Prostate gland (tissue), 2 donors: ENCODE measurements at regions not wholly inside any gene's neighbourhood (a gene's known extent, or its start where the extent isn't known, plus 50 kb on each side); places are given as distances from the start of the nearest gene placed in this dataset.

Experiments
- CTCF ChIP-seq, 4 experiments: fragments of 200-600 bp in 2 of 4; fragments of 450-650 bp in 2 of 4; sonication (generic) in 2 of 4; IDR thresholded peaks; 1 replicate in 3 of 4; 2 replicates in 1 of 4; pipeline ENCODE4 v1.5.1; 2016 to 2019; ENCODE audit warnings: antibody characterized with exemption in 4 of 4, mild to moderate bottlenecking in 2 of 4, moderate library complexity in 2 of 4
- POLR2A ChIP-seq: fragments of 450-650 bp; IDR thresholded peaks from one replicate; pipeline ENCODE4 v1.6.1; 2016; ENCODE audit warnings: antibody characterized with exemption, mild to moderate bottlenecking

DNA sequence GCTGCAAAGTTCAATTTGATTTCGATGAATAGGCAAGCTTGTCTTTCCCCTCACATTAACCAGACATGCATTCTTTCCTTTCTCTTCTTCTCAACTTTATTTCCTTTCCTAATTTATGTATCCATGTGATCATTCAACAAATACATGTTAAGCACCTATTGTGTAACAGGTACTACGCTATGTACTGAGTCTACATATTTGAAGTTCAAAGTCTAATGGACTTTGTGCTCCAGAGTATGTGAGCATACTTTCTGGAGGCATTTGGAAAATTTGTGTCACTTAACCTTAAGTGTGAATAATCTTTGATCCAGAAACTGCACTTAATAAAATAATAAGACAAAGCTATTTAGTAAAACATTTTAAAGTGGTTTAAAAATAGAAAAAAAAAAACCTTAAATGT, 675.3 kb upstream of the CT83 start:
- TF ChIP-seq CTCF (IDR thresholded peaks at IDR 0.05) (no peak), POLR2A (no peak)
